HG03378 (cell line): ENCODE measurements at regions not wholly inside any gene's neighbourhood (a gene's known extent, or its start where the extent isn't known, plus 50 kb on each side); places are given as distances from the start of the nearest gene placed in this dataset.
"Not testable (repeated sequence)": the region's sequence is repeated elsewhere in the genome, so short reads cannot be mapped to it uniquely, and the experiment has no call there.

Source experiments
- ATAC-seq: cut with Tn5 transposase; IDR thresholded peaks from one replicate; pipeline ENCODE4 v1.9.1; 2021; ENCODE audit warnings: mild to moderate bottlenecking, moderate library complexity; ENCODE audit not compliant: unreplicated experiment

DNA sequence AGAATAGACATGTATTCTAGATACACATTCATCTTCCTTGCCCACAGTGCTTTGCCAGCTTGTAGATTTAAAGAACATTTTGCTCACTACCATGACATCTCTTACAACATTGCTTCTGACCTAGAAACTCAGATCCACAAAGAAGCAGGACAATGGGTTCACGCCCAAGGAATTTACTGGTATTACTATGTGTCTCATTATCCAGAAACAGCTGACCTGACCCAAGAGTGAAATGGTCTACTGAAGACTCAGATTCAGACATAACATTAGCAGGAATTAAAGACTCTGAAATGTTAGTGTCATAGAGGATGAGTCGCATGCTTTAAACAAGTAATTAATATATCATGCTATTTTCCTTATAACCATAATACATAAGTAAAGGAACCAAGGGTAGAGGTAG, 731.4 kb downstream of the GALC start:
- ATAC-seq, result no peak

DNA sequence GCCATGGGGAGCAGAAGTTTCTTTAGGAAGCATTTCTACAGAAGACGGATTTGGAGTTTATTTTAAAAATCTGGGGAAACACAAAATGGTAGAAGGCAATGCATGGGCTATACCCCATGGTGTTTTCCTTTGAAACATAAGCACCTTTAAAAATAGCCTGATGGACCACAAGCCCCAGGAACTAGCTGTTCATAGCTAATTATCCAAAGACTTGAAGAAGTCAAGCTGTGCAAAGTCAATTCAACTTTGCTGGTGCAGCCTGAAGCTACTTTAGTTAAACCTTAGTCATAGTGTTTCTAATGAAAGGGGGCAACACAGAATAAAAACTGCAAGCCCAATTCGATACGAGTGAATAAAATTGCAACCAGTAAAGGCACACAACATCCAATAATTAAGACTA, 732.5 kb downstream of the GALC start:
- no peak for ATAC-seq

DNA sequence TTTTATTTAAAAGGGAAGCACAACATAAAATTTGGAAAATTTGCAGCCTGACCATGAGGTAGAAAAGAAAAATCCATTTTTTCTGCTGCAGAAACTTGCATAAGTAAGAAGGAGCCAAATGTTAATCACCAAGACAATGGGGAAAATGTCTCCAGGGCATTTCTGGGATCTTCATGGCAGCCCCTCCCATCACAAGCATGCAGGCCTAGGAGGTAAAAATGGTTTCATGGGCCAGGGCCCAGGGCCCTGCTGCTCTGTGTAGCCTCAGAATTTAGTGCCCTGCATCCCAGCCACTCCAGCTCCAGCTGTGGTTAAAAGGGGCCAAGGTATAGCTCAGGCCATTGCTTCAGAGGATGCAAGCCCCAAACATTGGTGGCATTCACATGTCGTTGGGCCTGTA, 735.6 kb downstream of the GALC start:
- ATAC-seq, result no peak

DNA sequence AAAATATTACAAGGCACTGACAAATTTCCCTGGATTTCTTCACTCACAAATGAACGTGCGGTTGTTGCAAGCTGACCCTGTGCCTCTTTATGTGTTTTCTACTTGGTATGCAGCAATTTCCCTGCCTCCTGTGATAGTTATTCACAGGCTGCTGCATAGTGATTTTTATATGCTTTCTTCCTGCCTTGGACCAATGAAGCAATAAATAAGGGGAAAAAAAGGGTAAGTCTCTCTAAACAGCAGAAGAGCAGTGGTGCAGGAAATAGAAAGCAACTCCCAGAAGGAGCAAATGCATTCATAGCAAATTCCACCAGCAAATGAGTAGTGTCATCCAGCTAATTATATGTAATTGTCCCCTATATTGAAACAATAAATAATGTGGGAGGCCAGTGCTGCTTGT, 737.9 kb downstream of the GALC start:
- ATAC-seq, result no peak

DNA sequence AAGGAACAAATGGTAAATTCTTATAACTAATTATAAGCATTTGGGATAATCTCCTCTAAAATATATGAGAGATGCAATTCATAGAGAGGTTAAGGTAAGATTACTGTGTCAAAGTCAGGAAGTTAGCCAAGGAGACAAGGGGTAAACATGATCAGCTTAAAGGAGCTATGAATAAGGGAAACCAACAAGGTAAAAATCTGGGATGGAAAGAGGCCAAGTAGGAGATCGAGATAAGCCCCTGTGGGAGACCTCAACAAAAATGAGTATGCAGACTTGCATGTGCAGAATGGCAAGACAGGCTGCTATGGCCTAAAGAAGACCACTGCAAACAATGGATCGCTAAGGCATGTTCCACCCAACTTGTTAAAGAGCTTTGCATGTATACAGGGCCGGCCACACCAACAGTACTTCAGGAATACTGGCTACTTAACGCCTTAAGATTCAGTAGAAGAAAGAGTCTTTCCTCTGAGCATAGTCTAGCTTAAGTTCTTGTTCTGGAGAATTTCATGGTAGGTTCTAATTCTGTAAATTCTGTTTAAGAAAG, 738.6 kb downstream of the GALC start:
- ATAC-seq, result no peak

DNA sequence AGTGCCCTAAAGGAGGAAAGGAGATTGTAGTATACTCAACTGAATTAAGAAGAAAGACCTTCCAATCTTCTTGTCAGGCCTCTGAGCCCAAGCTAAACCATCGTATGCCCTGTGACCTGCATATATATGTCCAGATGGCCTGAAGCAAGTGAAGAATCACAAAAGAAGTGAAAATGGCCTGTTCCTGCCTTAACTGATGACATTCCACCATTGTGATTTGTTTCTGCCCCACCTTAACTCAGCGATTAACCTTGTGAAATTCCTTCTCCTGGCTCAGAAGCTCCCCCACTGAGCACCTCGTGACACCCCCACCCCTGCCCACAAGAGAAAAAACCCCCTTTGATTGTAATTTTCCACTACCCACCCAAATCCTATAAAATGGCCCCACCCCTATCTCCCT, 739.2 kb downstream of the GALC start:
- ATAC-seq, result not testable (repeated sequence)

DNA sequence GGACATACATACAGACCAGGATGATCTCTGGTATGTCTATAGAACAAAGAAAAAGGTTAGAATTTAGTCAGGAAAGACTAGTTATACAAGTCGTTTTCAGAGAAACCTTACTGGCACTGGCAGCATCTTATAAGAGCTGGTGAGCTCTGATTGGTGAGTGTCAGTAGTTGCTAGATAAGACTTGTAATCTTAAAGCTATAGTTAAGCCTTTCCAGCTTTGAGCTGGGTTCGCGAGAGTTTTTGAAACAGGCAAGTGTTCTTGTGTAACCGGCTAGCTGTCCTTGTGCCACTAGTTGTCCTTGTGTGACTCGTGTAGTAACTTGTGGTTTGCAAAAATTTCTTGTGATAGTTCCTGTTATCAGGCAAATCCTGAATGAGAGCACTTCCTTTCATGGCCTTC, 740.9 kb downstream of the GALC start:
- no peak for ATAC-seq

DNA sequence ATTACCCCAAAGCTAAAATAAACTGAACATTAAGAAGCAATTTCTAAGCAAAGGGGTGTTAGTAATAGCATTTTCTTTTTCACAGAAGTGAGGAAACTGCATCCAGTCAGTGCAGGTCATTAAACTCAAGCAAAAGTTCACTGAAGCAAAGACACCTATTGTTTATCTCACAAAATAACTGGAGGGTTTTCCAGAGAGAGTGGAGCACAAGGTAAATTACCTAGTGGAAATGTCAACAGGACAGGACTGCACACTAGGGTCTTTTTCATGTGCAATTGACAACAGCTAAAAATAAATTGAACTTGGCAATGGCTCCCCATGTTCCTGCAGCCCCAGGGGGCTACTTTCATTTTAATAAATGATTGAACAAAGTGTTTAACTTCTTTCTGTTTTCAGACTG, 742.0 kb downstream of the GALC start:
- ATAC-seq, result no peak

DNA sequence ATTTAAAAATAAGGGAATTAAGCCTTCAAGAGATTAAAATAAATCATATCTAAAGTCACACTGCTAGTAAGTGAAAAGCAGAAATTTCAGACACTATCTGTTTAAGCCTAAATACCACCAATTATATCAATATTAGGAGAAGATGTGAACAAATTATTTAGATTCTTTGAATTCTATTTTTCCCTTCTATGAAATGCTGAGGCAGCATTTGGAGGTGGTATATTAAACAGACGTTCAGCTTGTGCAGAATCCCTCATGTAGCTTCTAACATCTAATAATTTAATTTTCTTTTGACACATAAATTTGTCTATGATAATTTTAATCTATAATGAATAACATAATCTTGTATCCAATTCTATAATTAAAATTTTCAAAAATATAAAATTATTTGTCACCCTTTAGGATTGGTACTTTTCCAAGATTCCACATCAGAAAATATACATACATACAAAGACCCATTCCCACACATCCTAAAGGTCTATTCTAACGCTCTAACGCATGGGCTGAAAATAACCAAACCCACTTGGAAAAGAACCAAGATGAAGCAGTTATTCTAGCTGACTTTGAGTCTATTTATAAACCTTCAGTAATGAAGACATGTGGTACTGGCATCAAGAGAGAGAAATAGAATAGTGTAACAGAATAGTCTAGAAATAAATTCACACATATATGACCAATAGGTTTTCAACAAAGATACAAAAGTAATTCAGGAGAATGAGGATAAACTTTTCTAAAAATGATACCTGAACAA, 751.8 kb downstream of the GALC start:
- no peak for ATAC-seq

DNA sequence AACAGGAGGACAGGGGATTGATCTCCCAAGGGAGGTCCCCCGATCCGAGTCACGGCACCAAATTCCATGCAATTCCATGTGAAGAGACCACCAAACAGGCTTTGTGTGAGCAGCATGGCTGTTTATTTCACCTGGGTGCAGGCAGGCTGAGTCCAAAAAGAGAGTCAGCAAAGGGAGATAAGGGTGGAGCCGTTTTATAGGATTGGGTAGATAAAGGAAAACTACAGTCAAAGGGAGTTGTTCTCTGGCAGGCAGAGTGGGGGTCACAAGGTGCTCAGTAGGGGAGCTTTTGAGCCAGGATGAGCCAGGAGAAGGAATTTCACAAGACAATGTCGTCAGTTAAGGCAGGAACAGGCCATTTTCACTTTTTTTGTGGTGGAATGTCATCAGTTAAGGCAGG, 752.7 kb downstream of the GALC start:
- not testable (repeated sequence) for ATAC-seq

DNA sequence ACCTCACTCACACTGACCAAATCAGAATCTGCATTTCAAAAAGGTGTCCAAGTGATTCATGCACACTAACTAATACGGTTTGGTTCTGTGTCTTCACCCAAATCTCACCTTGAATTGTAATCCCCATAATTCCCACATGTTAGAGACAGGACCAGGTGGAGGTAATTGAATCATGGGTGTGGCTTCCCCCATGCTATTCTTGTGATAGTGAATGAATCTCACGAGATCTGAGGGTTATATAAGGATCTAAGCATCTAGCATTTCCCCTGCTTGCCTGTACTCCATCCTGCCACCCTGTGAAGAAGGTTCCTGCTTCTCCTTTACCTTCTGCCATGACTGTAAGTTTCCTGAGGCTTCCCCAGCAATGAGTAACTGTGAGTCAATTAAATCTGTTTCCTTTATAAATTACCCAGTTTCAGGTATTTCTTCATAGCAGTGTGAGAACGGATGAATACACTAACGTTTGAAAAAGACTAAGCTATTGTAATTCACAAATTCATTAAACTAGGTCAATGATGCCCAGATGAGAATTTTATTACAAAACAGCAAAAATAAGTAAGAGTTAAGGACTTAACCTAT, 759.1 kb downstream of the GALC start:
- no peak for ATAC-seq

DNA sequence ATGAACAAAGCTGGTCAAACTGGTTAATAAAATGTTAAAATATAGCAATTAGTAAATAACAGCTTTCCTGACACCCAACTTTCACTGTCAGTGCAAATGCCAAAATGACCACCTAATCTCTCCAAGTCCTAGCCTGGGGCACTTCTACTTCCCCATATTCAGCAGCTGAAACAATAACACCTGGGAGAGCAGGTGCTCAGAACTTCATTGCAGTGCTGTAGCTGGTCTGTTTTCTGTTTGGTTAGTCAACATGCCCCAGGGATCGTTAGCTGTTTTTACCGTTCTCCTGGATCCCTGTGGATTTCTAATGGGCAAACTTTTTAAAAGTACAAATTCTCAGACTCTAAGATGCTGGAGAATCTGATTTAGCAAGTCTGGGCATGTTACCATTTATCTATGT, 759.7 kb downstream of the GALC start:
- ATAC-seq, result no peak

DNA sequence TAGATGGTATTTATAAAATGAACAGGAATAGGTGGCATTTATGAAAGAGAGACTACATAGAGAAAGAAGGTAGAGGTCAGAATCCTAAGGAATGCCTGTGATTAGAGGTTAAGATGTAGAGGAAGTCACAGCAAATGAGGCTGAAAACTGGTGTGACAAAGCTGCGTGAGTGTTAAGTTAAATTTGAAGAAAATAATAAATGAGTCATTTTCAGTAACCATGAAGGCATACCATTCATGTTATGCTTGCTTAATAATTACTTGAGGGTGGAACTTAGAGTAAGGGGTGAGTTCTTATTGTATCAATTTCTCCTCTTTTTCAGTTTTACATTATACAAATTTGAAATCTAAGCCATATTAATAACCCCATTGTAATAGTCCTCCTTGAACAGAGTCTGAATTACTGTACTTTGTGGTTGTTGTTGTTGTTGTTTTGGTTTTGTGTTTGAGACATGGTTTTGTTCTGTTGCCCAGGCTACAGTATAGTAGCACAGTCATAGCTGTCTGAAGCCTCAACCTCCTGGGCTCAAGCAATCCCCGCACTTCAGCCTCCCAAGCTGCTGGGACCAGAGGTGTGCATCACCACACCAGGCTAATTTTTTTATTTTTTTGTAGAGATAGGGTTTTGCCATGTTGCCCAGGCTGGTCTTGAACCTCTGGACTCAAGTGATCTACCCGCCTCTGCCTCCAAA, 761.5 kb downstream of the GALC start:
- no peak for ATAC-seq

DNA sequence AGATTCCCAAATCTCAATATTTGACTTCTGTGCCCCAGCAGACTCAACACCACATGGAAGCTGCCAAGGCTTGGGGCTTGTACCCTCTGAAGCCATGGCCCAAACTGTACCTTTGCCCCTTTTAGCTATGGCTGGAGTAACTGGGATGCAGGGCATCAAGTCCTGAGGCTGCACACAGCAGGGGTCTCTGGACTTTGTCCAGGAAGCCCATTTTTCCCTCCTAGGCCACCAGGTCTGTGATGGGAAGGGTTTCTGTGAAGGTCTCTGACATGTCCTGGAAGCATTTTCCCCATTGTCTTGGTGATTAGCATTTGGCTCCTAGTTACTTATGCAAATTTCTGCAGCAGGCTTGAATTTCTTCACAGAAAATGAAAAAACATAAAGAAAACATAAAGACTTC, 762.3 kb downstream of the GALC start:
- ATAC-seq, result no peak

DNA sequence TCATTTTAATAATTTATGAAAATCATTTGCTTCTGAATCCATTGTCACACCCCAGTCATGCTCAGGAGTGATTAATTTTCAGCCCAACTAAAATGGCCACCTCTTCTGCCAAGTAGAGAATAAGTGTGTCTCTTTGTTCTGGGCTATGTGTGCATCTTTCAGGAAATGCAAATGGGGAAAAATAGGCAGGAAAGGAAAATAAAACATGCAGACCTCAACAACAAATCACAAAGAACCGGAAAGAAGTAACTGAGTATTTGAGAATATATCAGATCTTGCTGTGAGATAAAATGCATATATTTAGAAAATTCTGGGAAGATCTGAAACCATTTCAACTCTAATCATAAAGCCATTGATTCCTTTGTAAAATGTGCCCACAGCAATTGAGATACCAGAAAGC, 763.9 kb downstream of the GALC start:
- no peak for ATAC-seq

DNA sequence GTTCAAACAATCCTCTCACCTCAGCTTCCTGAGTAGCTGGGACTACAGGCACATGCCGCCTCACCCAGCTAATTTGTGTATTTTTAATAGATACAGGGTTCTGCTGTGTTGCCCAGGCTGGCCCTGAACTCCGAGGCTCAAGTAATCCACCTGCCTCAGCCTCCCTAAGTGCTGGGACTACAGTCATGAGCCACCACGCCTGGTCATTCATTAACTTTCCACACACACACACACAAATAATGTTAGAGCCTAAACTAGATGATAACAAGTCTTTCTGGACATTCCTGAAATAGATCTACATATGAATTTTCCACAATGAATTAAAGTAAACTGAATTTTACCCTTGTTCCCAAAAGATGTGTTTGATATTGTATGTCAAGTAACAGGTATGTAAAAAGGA, 776.0 kb downstream of the GALC start:
- ATAC-seq, result no peak

DNA sequence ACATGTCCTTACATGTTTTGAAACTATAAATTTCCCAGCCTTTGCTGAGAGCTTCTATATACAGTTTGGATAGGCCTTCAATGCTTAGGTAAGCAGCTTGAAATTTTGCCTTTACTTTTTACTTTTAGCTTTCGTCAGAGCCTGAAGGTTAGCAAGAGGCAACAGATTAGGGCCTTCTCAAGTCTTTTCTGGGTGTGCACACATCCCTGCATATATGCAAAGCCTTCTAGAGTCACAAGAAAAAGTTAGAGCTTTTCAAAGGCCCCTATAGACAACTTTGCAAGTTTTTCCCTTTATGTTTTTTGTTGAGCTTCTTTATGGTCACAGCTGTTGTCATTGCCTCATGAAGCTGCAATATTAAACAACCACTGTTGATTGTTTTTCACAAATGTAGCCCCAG, 778.4 kb downstream of the GALC start:
- ATAC-seq, result no peak

DNA sequence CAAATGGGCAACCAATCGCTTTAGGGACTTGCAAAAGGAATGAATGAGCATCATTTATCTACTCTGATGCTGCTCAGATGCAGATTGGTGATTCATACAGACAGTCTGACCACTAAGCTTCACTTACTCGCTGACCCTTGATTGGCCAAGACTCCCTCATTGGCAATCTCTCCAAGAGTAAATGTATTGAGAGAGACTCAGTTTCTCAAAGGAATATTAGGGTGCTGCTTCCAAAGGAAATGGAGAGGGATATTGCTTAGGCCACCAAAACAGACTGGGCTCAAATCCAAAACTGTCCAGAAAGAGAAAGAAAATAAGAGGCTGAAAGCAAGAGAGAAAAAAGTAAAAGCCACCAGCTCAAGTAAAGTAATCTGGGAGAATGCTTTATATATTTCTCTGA, 785.2 kb downstream of the GALC start:
- no peak for ATAC-seq

DNA sequence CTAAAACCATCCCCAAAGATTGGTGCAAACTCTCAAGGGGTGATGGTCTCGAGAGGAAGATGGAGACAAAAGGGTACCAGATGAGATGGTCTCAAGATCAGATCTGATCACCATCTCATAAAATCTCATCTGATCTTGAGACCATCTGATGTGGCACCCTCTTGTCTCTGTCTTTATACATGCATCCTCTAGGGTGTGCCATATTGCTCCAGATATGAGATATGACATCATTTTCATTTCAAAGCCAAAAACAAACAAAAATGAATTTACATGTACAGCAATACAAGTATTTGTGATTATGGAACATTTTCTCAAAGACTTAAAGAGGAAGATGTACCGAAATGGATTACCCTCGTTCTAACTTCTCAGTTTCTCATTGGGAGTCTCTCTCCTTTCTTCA, 787.2 kb downstream of the GALC start:
- ATAC-seq, result no peak

DNA sequence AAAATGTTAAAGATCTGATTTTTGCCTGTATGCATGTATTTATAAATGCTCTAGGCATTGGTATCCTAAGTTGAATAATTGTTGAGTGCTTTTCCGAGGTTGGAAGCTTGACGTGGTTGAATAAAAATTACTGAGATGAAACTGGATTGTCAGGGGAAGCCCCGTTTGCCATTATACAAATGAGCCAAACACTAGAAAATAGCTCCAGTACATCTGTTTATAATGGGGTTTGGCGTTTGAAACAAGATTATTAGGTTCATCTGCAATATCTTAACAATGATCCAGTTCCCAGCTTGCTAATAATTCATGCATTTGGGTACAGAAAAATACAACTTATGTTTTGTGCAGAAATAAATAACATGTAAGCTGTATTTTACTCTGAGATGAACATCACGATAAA, 789.6 kb downstream of the GALC start:
- no peak for ATAC-seq

DNA sequence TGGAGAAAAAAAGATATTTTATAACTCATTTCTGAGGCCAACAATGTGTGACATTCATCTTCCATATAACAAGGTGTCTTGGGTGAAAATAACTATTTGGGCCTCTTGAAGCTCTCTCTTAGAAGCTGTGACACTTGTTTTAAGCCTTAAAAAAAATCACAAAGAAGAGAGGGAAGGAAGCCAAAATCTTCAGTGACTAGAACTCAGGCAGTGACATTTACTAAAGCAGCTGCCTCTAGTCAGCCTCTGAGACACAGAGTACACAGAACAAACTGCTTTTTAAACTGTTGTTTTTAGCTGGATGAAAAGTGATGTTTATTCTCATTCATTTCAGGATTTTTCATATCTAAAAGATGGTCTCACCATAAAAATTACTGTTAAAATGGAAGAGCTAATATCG, 793.6 kb downstream of the GALC start:
- ATAC-seq, result no peak

DNA sequence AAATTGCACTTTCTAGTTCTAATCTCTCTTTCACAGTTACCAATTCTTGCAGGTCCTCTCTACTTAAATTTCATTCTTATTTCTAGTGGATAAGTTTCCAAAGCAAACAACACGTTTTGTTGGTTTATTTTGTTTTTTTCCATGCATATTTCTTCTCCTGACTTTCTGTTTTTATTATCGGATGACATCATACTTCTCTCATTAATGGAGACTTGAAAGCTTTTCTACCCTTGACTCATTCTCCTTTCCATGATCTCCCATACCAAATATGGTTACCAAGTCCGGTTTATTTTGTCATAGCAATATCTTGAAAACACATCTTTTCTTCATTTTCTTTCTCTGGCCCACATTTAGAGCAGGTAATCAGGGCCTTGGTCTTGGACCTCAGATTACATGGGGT, 796.5 kb downstream of the GALC start:
- ATAC-seq, result no peak
